Calu3 (cell line): ENCODE measurements at regions not wholly inside any gene's neighbourhood (a gene's known extent, or its start where the extent isn't known, plus 50 kb on each side); places are given as distances from the start of the nearest gene placed in this dataset.

Experiments
- BruUV-seq: library from RNA; stranded (reverse); fragments of 400-500 nt; replicated peaks from 2 replicates; lab custom pipeline; 2021; lab: Mats Ljungman, UMichigan
- CTCF ChIA-PET: fragments of 300-600 bp; sonication (Branson Sonifier 250); formaldehyde crosslinking; loops from one replicate; lab custom pipeline; 2022; ENCODE audit warnings: antibody characterized with exemption; lab: Charles Lee
- DNase-seq: peaks from one replicate; pipeline ENCODE4 v3.0.0; 2022
- H3K27ac Mint-ChIP-seq: one replicate; pipeline ENCODE4 v1.8.0; 2022; ENCODE audit warnings: mixed read lengths; ENCODE audit not compliant: unreplicated experiment
- H3K27me3 Mint-ChIP-seq: one replicate; pipeline ENCODE4 v1.8.0; 2022; ENCODE audit warnings: mixed read lengths; ENCODE audit not compliant: unreplicated experiment
- H3K36me3 Mint-ChIP-seq: one replicate; pipeline ENCODE4 v1.8.0; 2022; ENCODE audit warnings: mild to moderate bottlenecking, moderate library complexity, mixed read lengths; ENCODE audit not compliant: insufficient read depth, unreplicated experiment
- H3K4me1 Mint-ChIP-seq: one replicate; pipeline ENCODE4 v1.8.0; 2022; ENCODE audit warnings: mild to moderate bottlenecking, low read depth, mixed read lengths; ENCODE audit not compliant: unreplicated experiment
- H3K4me3 Mint-ChIP-seq: one replicate; pipeline ENCODE4 v1.8.0; 2022; ENCODE audit warnings: mild to moderate bottlenecking, low read depth, moderate library complexity, mixed read lengths; ENCODE audit not compliant: unreplicated experiment
- H3K9me3 Mint-ChIP-seq: one replicate; pipeline ENCODE4 v1.8.0; 2022; ENCODE audit warnings: low read depth, mixed read lengths; ENCODE audit not compliant: unreplicated experiment
- intact Hi-C: fragments of 100-400 bp; cut with micrococcal nuclease; formaldehyde crosslinking; loops from one replicate; pipeline ENCODE4 v1.10.0; 2022; ENCODE audit not compliant: unreplicated experiment
- TF ChIP-seq, protein P1 (sequence below): fragments of 200-600 bp; IDR thresholded peaks from one replicate; pipeline ENCODE4 v1.8.0; 2022; ENCODE audit warnings: antibody characterized with exemption; ENCODE audit not compliant: unreplicated experiment

GRCh38 chr17:77664097-77664729 is 294.3 kb upstream of the TNRC6C start:
- H3K36me3 Mint-ChIP-seq, result no peaks in the 10 kb centered on the region
- CTCF ChIA-PET, result no interaction called here
- no TSS peak for BruUV-seq
- peaks cover 6% of the 10 kb centered on the region for H3K9me3 Mint-ChIP-seq
- no peak overlapping the region for H3K27ac Mint-ChIP-seq
- no peaks in the 10 kb centered on the region for H3K4me1 Mint-ChIP-seq
- TF ChIP-seq, protein P1, sequence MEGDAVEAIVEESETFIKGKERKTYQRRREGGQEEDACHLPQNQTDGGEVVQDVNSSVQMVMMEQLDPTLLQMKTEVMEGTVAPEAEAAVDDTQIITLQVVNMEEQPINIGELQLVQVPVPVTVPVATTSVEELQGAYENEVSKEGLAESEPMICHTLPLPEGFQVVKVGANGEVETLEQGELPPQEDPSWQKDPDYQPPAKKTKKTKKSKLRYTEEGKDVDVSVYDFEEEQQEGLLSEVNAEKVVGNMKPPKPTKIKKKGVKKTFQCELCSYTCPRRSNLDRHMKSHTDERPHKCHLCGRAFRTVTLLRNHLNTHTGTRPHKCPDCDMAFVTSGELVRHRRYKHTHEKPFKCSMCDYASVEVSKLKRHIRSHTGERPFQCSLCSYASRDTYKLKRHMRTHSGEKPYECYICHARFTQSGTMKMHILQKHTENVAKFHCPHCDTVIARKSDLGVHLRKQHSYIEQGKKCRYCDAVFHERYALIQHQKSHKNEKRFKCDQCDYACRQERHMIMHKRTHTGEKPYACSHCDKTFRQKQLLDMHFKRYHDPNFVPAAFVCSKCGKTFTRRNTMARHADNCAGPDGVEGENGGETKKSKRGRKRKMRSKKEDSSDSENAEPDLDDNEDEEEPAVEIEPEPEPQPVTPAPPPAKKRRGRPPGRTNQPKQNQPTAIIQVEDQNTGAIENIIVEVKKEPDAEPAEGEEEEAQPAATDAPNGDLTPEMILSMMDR, result no peak
- intact Hi-C loops, result no loop called here
- peaks cover 97% of the 10 kb centered on the region for H3K27me3 Mint-ChIP-seq
- H3K4me3 Mint-ChIP-seq, result no peak overlapping the region
- DNase-seq, result no peak

DNA sequence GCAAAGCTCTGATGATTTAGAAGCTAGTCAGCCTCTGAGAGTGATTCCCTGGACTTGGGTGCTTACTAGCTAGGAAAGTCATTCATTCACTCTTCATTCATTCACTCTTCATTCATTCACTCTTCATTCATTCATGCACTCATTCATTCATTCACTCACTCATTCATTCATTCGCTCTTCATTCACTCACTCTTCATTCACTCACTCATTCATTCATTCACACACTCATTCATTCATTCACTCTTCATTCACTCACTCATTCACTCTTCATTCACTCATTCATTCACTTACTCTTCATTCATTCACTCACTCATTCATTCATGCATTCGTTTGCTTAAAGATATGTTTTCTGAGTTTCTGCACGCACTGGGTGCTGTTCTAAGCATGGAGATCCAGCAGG is 292.7 kb upstream of the TNRC6C start:
- intact Hi-C loops, result loop anchor here (5.0 kb wide), 1 partner anchor 124 kb away; no protein-coding TSS in a partner anchor
- TF ChIP-seq, protein P1, result no peak
- Mint-ChIP-seq H3K9me3 (peaks cover 6% of the 10 kb centered on the region), H3K36me3 (no peaks in the 10 kb centered on the region), H3K27ac (no peak overlapping the region), H3K4me3 (no peak overlapping the region), H3K4me1 (no peaks in the 10 kb centered on the region), H3K27me3 (peaks cover 87% of the 10 kb centered on the region)
- CTCF ChIA-PET, result no interaction called here
- no TSS peak for BruUV-seq
- DNase-seq, result no peak

- no peak for DNase-seq
- no peaks in the 10 kb centered on the region for H3K36me3 Mint-ChIP-seq
- no peaks in the 10 kb centered on the region for H3K4me1 Mint-ChIP-seq
- CTCF ChIA-PET, result no interaction called here
- peaks cover 6% of the 10 kb centered on the region for H3K9me3 Mint-ChIP-seq
- TF ChIP-seq, protein P1, result no peak
- H3K27me3 Mint-ChIP-seq, result peaks cover 88% of the 10 kb centered on the region
- no peak overlapping the region for H3K4me3 Mint-ChIP-seq
- intact Hi-C loops, result loop anchor here (5.0 kb wide), 1 partner anchor 124 kb away; no protein-coding TSS in a partner anchor
- BruUV-seq, result no TSS peak
- no peak overlapping the region for H3K27ac Mint-ChIP-seq
Observed at GRCh38 chr17:77666462-77666861, 292.0 kb upstream of the TNRC6C start.

DNA sequence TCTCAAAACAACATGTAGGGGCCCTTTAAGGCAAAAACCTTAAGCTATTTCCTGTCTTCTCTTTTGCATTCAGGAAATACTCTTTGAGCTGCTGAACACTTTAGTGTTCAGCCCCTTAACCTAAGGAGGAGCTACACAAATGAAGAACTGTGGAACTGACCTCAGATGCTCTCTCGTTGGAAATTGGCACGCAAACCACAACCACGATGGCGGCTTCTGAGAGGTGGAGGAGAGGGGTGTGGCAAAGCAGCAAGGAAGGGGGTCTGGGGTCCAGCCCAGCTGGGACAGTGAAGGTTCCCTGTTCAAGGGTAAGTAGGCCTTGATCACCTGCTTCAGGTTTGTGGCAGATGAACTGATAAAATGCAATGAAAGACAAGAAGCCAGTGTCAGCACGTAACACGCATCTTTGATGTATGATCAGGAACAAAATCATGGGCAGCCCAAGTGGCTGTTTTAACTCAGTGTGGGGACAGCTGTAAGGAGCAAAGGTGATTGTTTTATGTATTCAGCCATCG is 291.6 kb upstream of the TNRC6C start:
- BruUV-seq, result no TSS peak
- intact Hi-C loops, result loop anchor here (5.0 kb wide), 1 partner anchor 125 kb away; no protein-coding TSS in a partner anchor

More for the DNA sequence above, 291.6 kb upstream of the TNRC6C start:
- no peak overlapping the region for H3K4me3 Mint-ChIP-seq
- no peak overlapping the region for H3K27ac Mint-ChIP-seq
- TF ChIP-seq, protein P1, result no peak
- H3K4me1 Mint-ChIP-seq, result no peaks in the 10 kb centered on the region
- peaks cover 88% of the 10 kb centered on the region for H3K27me3 Mint-ChIP-seq
- no peak for DNase-seq
- CTCF ChIA-PET, result no interaction called here
- H3K36me3 Mint-ChIP-seq, result no peaks in the 10 kb centered on the region
- peaks cover 6% of the 10 kb centered on the region for H3K9me3 Mint-ChIP-seq
